Lung (tissue), 11 donors: ENCODE measurements at regions not wholly inside any gene's neighbourhood (a gene's known extent, or its start where the extent isn't known, plus 50 kb on each side); places are given as distances from the start of the nearest gene placed in this dataset.

Source experiments
- ATAC-seq: fragments of 200-7000 bp; cut with Tn5 transposase; one replicate; pipeline ENCODE4 v1.9.1; 2020; ENCODE audit warnings: moderate number of reproducible peaks; ENCODE audit not compliant: insufficient read depth, low FRiP score
- DNase-seq, 3 donors: peaks; one replicate each; pipeline ENCODE4 v3.0.0-alpha.2; 2013 to 2017
- H3K27ac ChIP-seq, 2 donors: one replicate each; pipeline ENCODE4 v1.5.1; 2013; ENCODE audit warnings: mild to moderate bottlenecking in 2 of 2, moderate library complexity in 2 of 2, control low read depth in 1 of 2, inconsistent platforms in 1 of 2, low read depth in 1 of 2, low read length in 1 of 2
- H3K27me3 ChIP-seq, 3 donors: one replicate each; pipeline ENCODE4 v1.5.1; 2013; ENCODE audit warnings: low read length in 2 of 3; ENCODE audit not compliant: control insufficient read depth in 3 of 3, insufficient read depth in 3 of 3
- H3K36me3 ChIP-seq, 4 donors: one replicate each; pipeline ENCODE4 v1.5.1; 2013; ENCODE audit warnings: low read length in 4 of 4, mild to moderate bottlenecking in 1 of 4, moderate library complexity in 1 of 4; ENCODE audit not compliant: control insufficient read depth in 4 of 4, insufficient read depth in 4 of 4
- H3K4me1 ChIP-seq, 5 donors: one replicate each; pipeline ENCODE4 v1.5.1; 2013; ENCODE audit warnings: low read length in 5 of 5, mild to moderate bottlenecking in 2 of 5, moderate library complexity in 1 of 5; ENCODE audit not compliant: control insufficient read depth in 5 of 5, insufficient read depth in 5 of 5
- H3K4me3 ChIP-seq: one replicate; pipeline ENCODE4 v1.5.1; 2013; ENCODE audit warnings: mild to moderate bottlenecking, control low read depth, moderate library complexity
- H3K9ac ChIP-seq, 2 donors: one replicate each; pipeline ENCODE4 v1.5.1; 2013; ENCODE audit warnings: low read length in 2 of 2, control low read depth in 1 of 2; ENCODE audit not compliant: insufficient read depth in 1 of 2
- H3K9me3 ChIP-seq, 4 donors: one replicate each; pipeline ENCODE4 v1.5.1; 2013; ENCODE audit warnings: low read length in 3 of 4, mild to moderate bottlenecking in 1 of 4, moderate library complexity in 1 of 4; ENCODE audit not compliant: control insufficient read depth in 4 of 4, insufficient read depth in 3 of 4
- WGBS, 2 donors: extraction: QIAGEN DNeasy Blood & Tissue Kit; methylation state at CpG; one replicate each; pipeline ENCODE4 v1.1.7; 2013; 5-methylcytosine and 5-hydroxymethylcytosine counted together
- TF ChIP-seq, protein P1 (sequence below): IDR thresholded peaks from 2 replicates; pipeline ENCODE4 v1.5.1; 2012; ENCODE audit warnings: mild to moderate bottlenecking; ENCODE audit errors: control extremely low read depth, extremely low read depth
- donor health status: control.
- donor health status: control.
- donor health status: Bipolar disorder and iron deficiency.
- donor health status: healthy.
- donor health status: DM: yes; HTN: yes; CAD: no.

DNA sequence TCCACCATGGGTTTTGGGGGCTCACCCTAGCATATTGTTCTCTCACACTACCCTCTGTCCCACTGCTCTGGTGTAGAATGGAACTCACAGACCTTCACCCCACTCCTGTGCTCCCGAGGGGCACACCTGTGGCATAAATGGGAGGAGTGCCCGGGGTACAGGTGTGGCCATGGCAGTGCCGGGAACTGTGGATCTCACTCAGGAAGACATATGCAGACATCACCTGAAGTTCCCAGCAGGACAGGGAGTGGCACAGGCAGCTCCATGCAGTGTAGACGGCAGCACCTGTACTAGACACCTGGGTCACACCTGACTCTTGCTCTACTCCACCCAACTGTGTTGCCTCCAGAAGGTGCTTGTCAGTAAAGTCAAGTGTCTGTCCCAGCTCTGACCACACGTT, 57.6 kb upstream of the MRPS22 start:
- WGBS, 2 donors: 73 to 80% methylated on average over 5 of the region's 5 CpGs
- no peak for ATAC-seq
- no peaks in the 10 kb centered on the region for H3K36me3 ChIP-seq
- H3K9ac ChIP-seq: no peak overlapping the region
- peaks cover 0 to 3% (median 0%) of the 10 kb centered on the region in 5 donors for H3K4me1 ChIP-seq
- TF ChIP-seq, protein P1, sequence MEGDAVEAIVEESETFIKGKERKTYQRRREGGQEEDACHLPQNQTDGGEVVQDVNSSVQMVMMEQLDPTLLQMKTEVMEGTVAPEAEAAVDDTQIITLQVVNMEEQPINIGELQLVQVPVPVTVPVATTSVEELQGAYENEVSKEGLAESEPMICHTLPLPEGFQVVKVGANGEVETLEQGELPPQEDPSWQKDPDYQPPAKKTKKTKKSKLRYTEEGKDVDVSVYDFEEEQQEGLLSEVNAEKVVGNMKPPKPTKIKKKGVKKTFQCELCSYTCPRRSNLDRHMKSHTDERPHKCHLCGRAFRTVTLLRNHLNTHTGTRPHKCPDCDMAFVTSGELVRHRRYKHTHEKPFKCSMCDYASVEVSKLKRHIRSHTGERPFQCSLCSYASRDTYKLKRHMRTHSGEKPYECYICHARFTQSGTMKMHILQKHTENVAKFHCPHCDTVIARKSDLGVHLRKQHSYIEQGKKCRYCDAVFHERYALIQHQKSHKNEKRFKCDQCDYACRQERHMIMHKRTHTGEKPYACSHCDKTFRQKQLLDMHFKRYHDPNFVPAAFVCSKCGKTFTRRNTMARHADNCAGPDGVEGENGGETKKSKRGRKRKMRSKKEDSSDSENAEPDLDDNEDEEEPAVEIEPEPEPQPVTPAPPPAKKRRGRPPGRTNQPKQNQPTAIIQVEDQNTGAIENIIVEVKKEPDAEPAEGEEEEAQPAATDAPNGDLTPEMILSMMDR: no peak
- no peak overlapping the region for H3K27ac ChIP-seq
- no peak for DNase-seq
- H3K27me3 ChIP-seq: no peaks in the 10 kb centered on the region
- no peak overlapping the region for H3K4me3 ChIP-seq
- no peaks in the 10 kb centered on the region for H3K9me3 ChIP-seq

DNA sequence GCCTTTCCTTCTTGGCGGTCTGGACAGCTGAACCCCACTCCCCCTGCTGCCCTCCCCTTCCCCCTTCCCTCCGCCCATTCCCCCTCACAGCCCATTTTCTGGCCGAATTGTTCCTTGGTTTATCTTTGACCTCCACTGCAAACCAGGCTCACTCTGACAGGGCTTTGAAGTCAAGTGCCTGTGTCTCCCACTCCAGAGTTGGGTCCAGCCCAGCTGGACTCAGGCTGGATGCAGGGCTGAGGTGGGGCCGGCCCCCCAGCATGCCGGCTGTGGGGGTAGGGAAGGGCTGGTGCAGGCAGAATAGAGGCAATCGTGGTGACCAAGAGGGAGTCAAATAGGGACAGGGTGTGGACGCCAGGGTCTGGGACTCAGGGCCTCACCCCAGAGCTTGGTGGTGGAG, 57.0 kb upstream of the MRPS22 start:
- no peak for DNase-seq
- 58 to 79% methylated on average over 7 of the region's 7 CpGs for WGBS, 2 donors

GRCh38 chr3:139287557-139287956, 56.3 kb upstream of the MRPS22 start:
- H3K4me3 ChIP-seq: no peak overlapping the region
- H3K4me1 ChIP-seq: peaks cover 0 to 8% (median 0%) of the 10 kb centered on the region in 5 donors
- WGBS, 2 donors: 91 to 97% methylated on average over 4 of the region's 4 CpGs
- no peaks in the 10 kb centered on the region for H3K36me3 ChIP-seq
- no peaks in the 10 kb centered on the region for H3K9me3 ChIP-seq
- DNase-seq (no peak), ATAC-seq (no peak)
- no peak overlapping the region for H3K27ac ChIP-seq
- TF ChIP-seq, protein P1: no peak
- H3K27me3 ChIP-seq: no peaks in the 10 kb centered on the region
- no peak overlapping the region for H3K9ac ChIP-seq

More for the DNA sequence above, 57.0 kb upstream of the MRPS22 start:
- H3K27me3 ChIP-seq: no peaks in the 10 kb centered on the region
- no peak overlapping the region for H3K4me3 ChIP-seq
- TF ChIP-seq, protein P1: no peak
- no peak overlapping the region for H3K9ac ChIP-seq
- peaks cover 0 to 3% (median 0%) of the 10 kb centered on the region in 5 donors for H3K4me1 ChIP-seq
- H3K36me3 ChIP-seq: no peaks in the 10 kb centered on the region
- H3K27ac ChIP-seq: no peak overlapping the region
- no peak for ATAC-seq
- H3K9me3 ChIP-seq: no peaks in the 10 kb centered on the region

DNA sequence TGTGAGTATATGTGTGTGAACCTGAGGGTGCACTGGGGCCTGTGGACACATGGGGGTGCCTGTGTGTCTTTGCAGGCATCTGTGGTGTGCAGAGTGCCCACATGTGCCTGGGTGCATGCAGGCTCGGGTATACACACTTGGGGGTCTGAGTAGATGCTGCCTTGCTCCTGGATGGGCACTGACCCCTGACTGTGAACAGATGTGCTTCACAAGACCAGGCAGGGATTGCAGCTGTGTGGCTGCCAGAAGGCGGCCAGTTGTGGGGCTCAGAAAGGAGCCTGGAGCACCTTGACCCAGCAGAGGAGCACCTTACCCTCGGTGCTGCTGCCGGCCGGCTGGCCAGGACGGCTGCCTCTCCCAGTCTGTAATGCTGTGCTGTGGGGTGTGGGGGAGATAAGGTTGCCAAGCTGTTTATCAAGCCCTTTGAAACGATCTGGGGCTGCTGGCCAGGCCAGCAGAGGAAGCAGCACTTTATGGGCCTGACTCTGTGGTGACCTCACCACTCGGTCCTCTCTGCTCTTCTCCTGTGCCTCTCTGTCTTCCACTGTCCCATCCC, 55.5 kb upstream of the MRPS22 start:
- no peaks in the 10 kb centered on the region for H3K27me3 ChIP-seq
- WGBS, 2 donors: 66 to 74% methylated on average over 8 of the region's 8 CpGs
- DNase-seq (no peak), ATAC-seq (no peak)
- no peak overlapping the region for H3K4me3 ChIP-seq
- TF ChIP-seq, protein P1: no peak
- peaks cover 0 to 14% (median 0%) of the 10 kb centered on the region in 5 donors for H3K4me1 ChIP-seq
- no peaks in the 10 kb centered on the region for H3K36me3 ChIP-seq
- no peaks in the 10 kb centered on the region for H3K9me3 ChIP-seq
- no peak overlapping the region for H3K9ac ChIP-seq
- H3K27ac ChIP-seq: no peak overlapping the region
